H7 (cell line): ENCODE measurements at regions not wholly inside any gene's neighbourhood (a gene's known extent, or its start where the extent isn't known, plus 50 kb on each side); places are given as distances from the start of the nearest gene placed in this dataset.

ENCODE experiments used
- DNase-seq: peaks from one replicate; pipeline ENCODE4 v3.0.0; 2012
- H3K27me3 ChIP-seq: 2 replicates; pipeline ENCODE4 v1.6.0; 2011; ENCODE audit warnings: mild to moderate bottlenecking, low read length; ENCODE audit not compliant: control insufficient read depth, insufficient read depth
- H3K36me3 ChIP-seq: replicated peaks from 2 replicates; pipeline ENCODE4 v1.5.1; 2011; ENCODE audit warnings: low read length; ENCODE audit not compliant: control insufficient read depth, insufficient read depth
- H3K4me3 ChIP-seq: 2 replicates; pipeline ENCODE4 v1.5.1; 2011; ENCODE audit warnings: low read depth, mild to moderate bottlenecking, control low read depth, low read length, moderate library complexity; ENCODE audit not compliant: insufficient read depth

- H3K27me3 ChIP-seq, result no peaks in the 10 kb centered on the region
- no peak for DNase-seq
- H3K4me3 ChIP-seq, result no peak overlapping the region
- no peaks in the 10 kb centered on the region for H3K36me3 ChIP-seq
Measured at GRCh38 chr19:28463493-28464053, 749.4 kb downstream of the UQCRFS1 start.

- DNase-seq, result no peak
- Histone ChIP-seq H3K27me3 (no peaks in the 10 kb centered on the region), H3K4me3 (no peak overlapping the region), H3K36me3 (no peaks in the 10 kb centered on the region)
Measured at GRCh38 chr19:28457620-28458019, 755.3 kb downstream of the UQCRFS1 start.

GRCh38 chr19:28456708-28457320 lies 756.1 kb downstream of the UQCRFS1 start:
- Histone ChIP-seq H3K4me3 (no peak overlapping the region), H3K36me3 (no peaks in the 10 kb centered on the region), H3K27me3 (no peaks in the 10 kb centered on the region)
- DNase-seq, result no peak

- DNase-seq, result no peak
- H3K27me3 ChIP-seq, result no peaks in the 10 kb centered on the region
- H3K4me3 ChIP-seq, result no peak overlapping the region
- no peaks in the 10 kb centered on the region for H3K36me3 ChIP-seq
Measured at GRCh38 chr19:28456252-28456651, 756.7 kb downstream of the UQCRFS1 start.

GRCh38 chr19:28454083-28454482 lies 758.9 kb downstream of the UQCRFS1 start:
- DNase-seq, result no peak

GRCh38 chr19:28453420-28453819 lies 759.5 kb downstream of the UQCRFS1 start:
- DNase-seq, result no peak
- Histone ChIP-seq H3K36me3 (no peaks in the 10 kb centered on the region), H3K27me3 (no peaks in the 10 kb centered on the region), H3K4me3 (no peak overlapping the region)

More at GRCh38 chr19:28454083-28454482, 758.9 kb downstream of the UQCRFS1 start:
- H3K36me3 ChIP-seq, result no peaks in the 10 kb centered on the region
- H3K4me3 ChIP-seq, result no peak overlapping the region
- no peaks in the 10 kb centered on the region for H3K27me3 ChIP-seq

GRCh38 chr19:28449803-28450202 lies 763.1 kb downstream of the UQCRFS1 start:
- H3K27me3 ChIP-seq, result no peaks in the 10 kb centered on the region
- H3K36me3 ChIP-seq, result no peaks in the 10 kb centered on the region
- no peak for DNase-seq
- no peak overlapping the region for H3K4me3 ChIP-seq

- Histone ChIP-seq H3K27me3 (no peaks in the 10 kb centered on the region), H3K36me3 (no peaks in the 10 kb centered on the region), H3K4me3 (no peak overlapping the region)
- DNase-seq, result no peak
Measured at GRCh38 chr19:28446511-28446910, 766.4 kb downstream of the UQCRFS1 start.

GRCh38 chr19:28445826-28446225 lies 767.1 kb downstream of the UQCRFS1 start:
- H3K4me3 ChIP-seq, result no peak overlapping the region
- no peaks in the 10 kb centered on the region for H3K36me3 ChIP-seq
- H3K27me3 ChIP-seq, result no peaks in the 10 kb centered on the region
- no peak for DNase-seq

GRCh38 chr19:28444362-28444761 lies 768.6 kb downstream of the UQCRFS1 start:
- Histone ChIP-seq H3K36me3 (no peaks in the 10 kb centered on the region), H3K27me3 (no peaks in the 10 kb centered on the region)
- no peak for DNase-seq

GRCh38 chr19:28443361-28443760 lies 769.6 kb downstream of the UQCRFS1 start:
- Histone ChIP-seq H3K27me3 (no peaks in the 10 kb centered on the region), H3K4me3 (no peak overlapping the region)
- no peak for DNase-seq

More at GRCh38 chr19:28444362-28444761, 768.6 kb downstream of the UQCRFS1 start:
- no peak overlapping the region for H3K4me3 ChIP-seq

GRCh38 chr19:28437390-28438346 lies 775.3 kb downstream of the UQCRFS1 start:
- Histone ChIP-seq H3K27me3 (no peaks in the 10 kb centered on the region), H3K36me3 (no peaks in the 10 kb centered on the region), H3K4me3 (no peak overlapping the region)
- no peak for DNase-seq

More at GRCh38 chr19:28443361-28443760, 769.6 kb downstream of the UQCRFS1 start:
- H3K36me3 ChIP-seq, result no peaks in the 10 kb centered on the region

GRCh38 chr19:28436320-28436719 lies 776.6 kb downstream of the UQCRFS1 start:
- Histone ChIP-seq H3K36me3 (no peaks in the 10 kb centered on the region), H3K4me3 (no peak overlapping the region), H3K27me3 (no peaks in the 10 kb centered on the region)
- DNase-seq, result no peak

- Histone ChIP-seq H3K4me3 (no peak overlapping the region), H3K36me3 (no peaks in the 10 kb centered on the region), H3K27me3 (no peaks in the 10 kb centered on the region)
- no peak for DNase-seq
Measured at GRCh38 chr19:28435551-28436271, 777.2 kb downstream of the UQCRFS1 start.
